ENCODE measurements at regions not wholly inside any gene's neighbourhood (a gene's known extent, or its start where the extent isn't known, plus 50 kb on each side); places are given as distances from the start of the nearest gene placed in this dataset.

- no peaks in the 10 kb centered on the region for H3K9me2 ChIP-seq (replicated peaks; ENCODE audit: low read length)
- no peak overlapping the region for H2AFZ ChIP-seq (ENCODE audit: low read length)
- H3F3A ChIP-seq (ENCODE audit: low read length, unreplicated experiment) = no peaks in the 10 kb centered on the region
- ChIA-PET POLR2A (ENCODE audit: unreplicated experiment) (no interaction called here), CTCF (no interaction called here)
- intact Hi-C loops (cut with micrococcal nuclease) = no loop called here
- no peak for ATAC-seq
- no peaks in the 10 kb centered on the region for H3K4me1 ChIP-seq (ENCODE audit: insufficient read depth, low read length)
- TF ChIP-seq CTCF (conservative IDR thresholded peaks at IDR 0.05; ENCODE audit: low read depth, low read length) (no peak), EZH2 (IDR thresholded peaks at IDR 0.05; ENCODE audit: low read length, unreplicated experiment) (no peak), EZH2phosphoT487 (IDR thresholded peaks at IDR 0.05; ENCODE audit: borderline replicate concordance, low read length) (no peak)
- BruUV-seq (replicated peaks) = no TSS peak
- H3K9me3 ChIP-seq (ENCODE audit: low read length) = no peaks in the 10 kb centered on the region
- no peaks in the 10 kb centered on the region for H3K79me2 ChIP-seq (ENCODE audit: low read length)
- no peaks in the 10 kb centered on the region for H4K20me1 ChIP-seq (ENCODE audit: low read length)
- no peak overlapping the region for H3K27ac ChIP-seq (ENCODE audit: low read length)
- H3K9ac ChIP-seq (ENCODE audit: low read length) = no peak overlapping the region
- no peak overlapping the region for H3K4me3 ChIP-seq (ENCODE audit: low read length)
- no peaks in the 10 kb centered on the region for H3K27me3 ChIP-seq (ENCODE audit: low read length)
- no peaks in the 10 kb centered on the region for H3K36me3 ChIP-seq (ENCODE audit: low read depth, low read length)
- no peak for DNase-seq
- H3K4me2 ChIP-seq (ENCODE audit: low read length) = no peak overlapping the region
Observed at GRCh38 chr22:19644314-19645223, 69.7 kb upstream of the SEPTIN5 start.

GRCh38 chr22:19645391-19645790 lies 68.9 kb upstream of the SEPTIN5 start:
- H3F3A ChIP-seq (ENCODE audit: low read length, unreplicated experiment) = no peaks in the 10 kb centered on the region
- no peak for ATAC-seq
- H2AFZ ChIP-seq (ENCODE audit: low read length) = no peak overlapping the region
- H3K9me3 ChIP-seq (ENCODE audit: low read length) = no peaks in the 10 kb centered on the region
- H3K9ac ChIP-seq (ENCODE audit: low read length) = no peak overlapping the region
- no peaks in the 10 kb centered on the region for H3K27me3 ChIP-seq (ENCODE audit: low read length)
- no peak for TF ChIP-seq CTCF (conservative IDR thresholded peaks at IDR 0.05; ENCODE audit: low read depth, low read length)
- TF ChIP-seq EZH2phosphoT487 (IDR thresholded peaks at IDR 0.05; ENCODE audit: borderline replicate concordance, low read length) = no peak
- TF ChIP-seq EZH2 (IDR thresholded peaks at IDR 0.05; ENCODE audit: low read length, unreplicated experiment) = no peak
- CTCF ChIA-PET = no interaction called here
- DNase-seq = no peak
- no peaks in the 10 kb centered on the region for H3K4me1 ChIP-seq (ENCODE audit: insufficient read depth, low read length)
- no peak overlapping the region for H3K4me3 ChIP-seq (ENCODE audit: low read length)
- no TSS peak for BruUV-seq (replicated peaks)
- intact Hi-C loops (cut with micrococcal nuclease) = no loop called here
- H3K36me3 ChIP-seq (ENCODE audit: low read depth, low read length) = no peaks in the 10 kb centered on the region
- no peaks in the 10 kb centered on the region for H3K79me2 ChIP-seq (ENCODE audit: low read length)
- POLR2A ChIA-PET (ENCODE audit: unreplicated experiment) = interaction anchor here (0.6 kb wide), 1 partner anchor 70 kb away, joined by 5 read pairs; no protein-coding TSS in a partner anchor
- no peaks in the 10 kb centered on the region for H4K20me1 ChIP-seq (ENCODE audit: low read length)
- no peak overlapping the region for H3K27ac ChIP-seq (ENCODE audit: low read length)
- no peak overlapping the region for H3K4me2 ChIP-seq (ENCODE audit: low read length)
- no peaks in the 10 kb centered on the region for H3K9me2 ChIP-seq (replicated peaks; ENCODE audit: low read length)

- CTCF ChIA-PET = no interaction called here
- ATAC-seq = no peak
- Histone ChIP-seq H3F3A (ENCODE audit: low read length, unreplicated experiment) (no peaks in the 10 kb centered on the region), H3K4me1 (ENCODE audit: insufficient read depth, low read length) (no peaks in the 10 kb centered on the region), H3K27me3 (ENCODE audit: low read length) (0 out of 2 replicates have a peak, but pooled peaks cover 3% of the 10 kb centered on the region), H3K4me2 (ENCODE audit: low read length) (no peak overlapping the region), H4K20me1 (ENCODE audit: low read length) (no peaks in the 10 kb centered on the region), H3K9me3 (ENCODE audit: low read length) (no peaks in the 10 kb centered on the region), H2AFZ (ENCODE audit: low read length) (no peak overlapping the region), H3K9me2 (replicated peaks; ENCODE audit: low read length) (no peaks in the 10 kb centered on the region), H3K27ac (ENCODE audit: low read length) (no peak overlapping the region), H3K9ac (ENCODE audit: low read length) (no peak overlapping the region), H3K36me3 (ENCODE audit: low read depth, low read length) (no peaks in the 10 kb centered on the region), H3K4me3 (ENCODE audit: low read length) (no peak overlapping the region), H3K79me2 (ENCODE audit: low read length) (no peaks in the 10 kb centered on the region)
- no peak for DNase-seq
- POLR2A ChIA-PET (ENCODE audit: unreplicated experiment) = interaction anchor here (0.6 kb wide), 1 partner anchor 70 kb away, joined by 5 read pairs; no protein-coding TSS in a partner anchor
- intact Hi-C loops (cut with micrococcal nuclease) = no loop called here
- TF ChIP-seq EZH2 (IDR thresholded peaks at IDR 0.05; ENCODE audit: low read length, unreplicated experiment) = no peak
- no peak for TF ChIP-seq EZH2phosphoT487 (IDR thresholded peaks at IDR 0.05; ENCODE audit: borderline replicate concordance, low read length)
- TF ChIP-seq CTCF (conservative IDR thresholded peaks at IDR 0.05; ENCODE audit: low read depth, low read length) = no peak
- BruUV-seq (replicated peaks) = no TSS peak
Observed at GRCh38 chr22:19645905-19646304, 68.4 kb upstream of the SEPTIN5 start.
